ENCODE measurements at regions not wholly inside any gene's neighbourhood (a gene's known extent, or its start where the extent isn't known, plus 50 kb on each side); places are given as distances from the start of the nearest gene placed in this dataset.
A peak's percentile ranks its signal among the peaks of the same experiment; 100 is the strongest.
"Not testable (repeated sequence)": the region's sequence is repeated elsewhere in the genome, so short reads cannot be mapped to it uniquely, and the experiment has no call there.

DNA sequence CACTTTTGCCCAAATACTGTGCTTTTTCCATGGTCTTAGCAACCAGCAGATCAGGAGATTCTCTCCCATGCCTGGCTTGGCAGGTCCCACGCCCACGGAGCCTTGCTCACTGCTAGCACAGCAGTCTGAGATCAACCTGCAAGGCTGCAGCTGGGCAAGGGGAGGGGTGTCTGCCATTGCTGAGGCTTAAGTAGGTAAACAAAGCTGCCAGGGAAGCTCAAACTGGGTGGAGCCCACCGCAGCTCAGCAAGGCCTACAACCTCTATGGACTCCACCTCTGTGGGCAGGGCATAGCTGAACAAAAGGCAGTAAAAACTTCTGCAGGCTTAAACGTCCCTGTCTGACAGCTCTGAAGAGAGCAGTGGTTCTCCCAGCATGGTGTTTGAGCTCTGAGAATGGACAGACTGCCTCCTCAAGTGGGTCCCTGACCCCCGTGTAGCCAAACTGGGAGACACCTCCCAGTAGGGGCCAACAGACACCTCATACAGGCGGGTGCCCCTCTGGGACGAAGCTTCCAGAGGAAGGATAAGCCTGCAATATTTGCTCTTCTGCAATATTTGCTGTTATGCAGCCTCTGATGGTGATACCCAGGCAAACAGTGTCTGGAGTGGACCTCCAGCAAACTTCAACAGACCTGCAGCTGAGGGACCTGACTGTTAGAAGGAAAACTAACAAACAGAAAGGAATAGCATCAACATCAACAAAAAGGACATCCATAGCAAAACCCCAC is 132.8 kb upstream of the STARD13 start:
- not testable (repeated sequence) for DNase-seq

DNA sequence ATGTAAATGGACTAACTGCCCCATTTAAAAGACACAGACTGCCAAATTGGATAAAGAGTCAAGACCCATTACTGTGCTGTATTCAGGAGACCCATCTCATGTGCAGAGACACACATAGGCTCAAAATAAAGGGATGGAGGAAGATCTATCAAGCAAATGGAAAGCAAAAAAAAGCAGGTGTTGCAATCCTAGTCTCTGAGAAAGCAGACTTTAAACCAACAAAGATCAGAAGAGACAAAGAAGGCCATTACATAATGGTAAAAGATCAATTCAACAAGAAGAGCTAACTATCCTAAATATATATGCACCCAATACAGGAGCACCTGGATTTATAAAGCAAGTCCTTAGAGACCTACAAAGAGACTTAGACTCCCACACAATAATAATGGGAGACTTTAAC is 134.6 kb upstream of the STARD13 start:
- not testable (repeated sequence) for DNase-seq

DNA sequence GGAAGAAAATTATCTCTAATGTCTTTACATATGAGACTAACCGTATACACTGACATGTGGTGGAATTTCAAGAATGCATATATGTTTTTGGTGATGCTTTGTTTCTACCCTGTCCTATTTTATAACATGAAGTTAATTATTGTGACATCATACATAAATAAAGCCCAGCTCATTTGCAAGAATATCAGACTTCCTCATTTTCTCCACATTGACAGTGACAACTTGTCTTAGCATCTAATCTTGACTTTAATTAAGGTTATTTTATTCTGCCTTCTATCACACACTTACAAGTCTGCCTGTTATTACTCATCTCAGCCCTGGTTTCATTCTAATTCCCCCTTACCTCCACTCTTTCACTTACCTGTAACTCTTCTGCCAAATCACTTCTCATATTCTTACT is 140.6 kb upstream of the STARD13 start:
- peak; percentile 22 for DNase-seq

DNA sequence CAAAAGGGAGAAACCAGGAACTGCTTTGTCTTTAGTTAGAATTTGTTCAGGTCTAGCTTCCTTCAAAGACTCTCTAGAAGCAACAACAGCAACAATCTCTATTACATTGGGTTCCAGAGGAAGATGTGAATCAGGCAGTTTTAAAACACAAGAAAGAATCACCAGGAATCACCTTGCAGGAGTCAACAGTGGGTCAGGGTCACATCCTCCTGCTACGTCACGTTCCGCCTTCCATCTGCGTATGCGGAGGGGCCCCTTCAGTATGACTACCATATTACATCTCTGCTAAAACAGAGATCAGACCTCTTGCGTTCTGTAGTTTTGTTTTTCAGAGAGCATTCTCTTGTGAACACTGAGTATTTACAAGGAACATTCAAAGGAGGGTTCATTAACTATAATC is 147.8 kb upstream of the STARD13 start:
- DNase-seq = no peak

DNA sequence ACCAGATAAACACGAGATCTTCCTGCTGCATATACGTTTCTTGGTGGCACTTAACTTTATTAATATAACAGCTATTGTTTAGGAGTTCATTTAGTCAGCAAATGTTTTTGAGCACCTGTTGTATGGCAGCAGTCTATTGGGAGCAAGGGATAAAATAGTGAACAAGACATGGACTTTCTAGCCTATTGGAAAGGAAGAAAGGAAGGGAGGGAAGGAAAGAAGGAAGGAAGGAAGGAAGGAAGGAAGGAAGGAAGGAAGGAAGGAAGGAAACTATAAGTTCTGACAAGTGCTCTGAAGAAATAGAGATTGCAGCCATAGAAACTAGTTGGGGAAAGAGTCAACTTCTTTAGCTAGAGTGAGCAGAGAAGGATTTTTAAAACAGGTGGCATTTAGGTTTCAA is 149.1 kb upstream of the STARD13 start:
- no peak for DNase-seq

DNA sequence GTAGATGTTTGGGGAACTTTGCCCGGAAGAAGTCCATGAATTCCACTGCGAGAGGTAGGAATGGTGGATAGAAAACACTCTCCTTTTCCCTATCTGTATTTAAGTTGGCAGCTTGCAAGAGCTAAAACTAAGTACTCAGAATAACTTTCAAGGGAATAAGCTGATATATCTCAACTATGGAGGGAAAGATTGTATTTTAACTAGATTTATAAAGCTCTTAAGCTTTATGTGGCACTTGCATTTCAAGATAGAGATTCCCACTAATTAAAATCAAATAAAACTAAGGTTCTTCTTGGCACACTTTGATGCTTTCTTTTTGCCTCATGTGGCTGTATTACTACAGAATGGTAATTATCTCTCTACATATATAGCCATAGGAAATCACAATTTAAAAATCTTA is 149.7 kb upstream of the STARD13 start:
- DNase-seq = no peak

DNA sequence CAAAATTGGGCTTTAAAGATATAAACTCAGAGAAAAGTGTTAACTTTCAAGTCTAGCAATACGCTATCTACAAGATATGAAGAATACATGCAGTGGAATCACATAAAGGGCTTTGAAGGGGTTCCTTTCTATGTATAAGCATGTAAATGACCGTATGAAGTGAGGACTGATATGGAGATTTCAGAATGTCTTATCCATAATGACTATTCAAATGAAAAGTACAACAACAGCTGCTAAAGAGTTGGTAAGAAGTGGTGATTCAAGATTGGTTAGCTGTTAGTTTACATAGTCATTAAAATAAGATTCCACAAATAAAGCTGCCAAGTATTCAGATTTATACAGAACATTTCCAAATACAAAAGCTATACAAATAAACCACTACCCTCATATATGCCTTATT is 153.4 kb upstream of the STARD13 start:
- no peak for DNase-seq

DNA sequence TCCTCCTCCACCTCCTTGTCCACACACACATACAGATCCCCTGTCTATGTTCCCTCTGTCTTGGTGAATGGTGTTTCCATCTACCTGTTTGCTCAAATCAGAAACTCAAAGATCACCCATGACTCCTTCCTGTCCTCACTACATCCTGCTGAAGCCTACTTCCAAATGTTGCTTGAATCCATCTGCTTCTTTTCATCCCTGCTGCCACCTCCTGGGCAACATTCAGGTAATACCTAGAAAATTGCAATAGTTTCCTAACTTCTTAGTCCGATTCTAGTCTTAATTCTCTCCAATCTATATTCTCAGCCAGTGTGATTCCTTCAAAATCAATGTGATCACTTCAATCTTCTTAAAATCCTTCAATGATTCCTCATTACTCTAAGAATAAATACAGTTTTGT is 155.5 kb upstream of the STARD13 start:
- DNase-seq = peak; percentile 31

DNA sequence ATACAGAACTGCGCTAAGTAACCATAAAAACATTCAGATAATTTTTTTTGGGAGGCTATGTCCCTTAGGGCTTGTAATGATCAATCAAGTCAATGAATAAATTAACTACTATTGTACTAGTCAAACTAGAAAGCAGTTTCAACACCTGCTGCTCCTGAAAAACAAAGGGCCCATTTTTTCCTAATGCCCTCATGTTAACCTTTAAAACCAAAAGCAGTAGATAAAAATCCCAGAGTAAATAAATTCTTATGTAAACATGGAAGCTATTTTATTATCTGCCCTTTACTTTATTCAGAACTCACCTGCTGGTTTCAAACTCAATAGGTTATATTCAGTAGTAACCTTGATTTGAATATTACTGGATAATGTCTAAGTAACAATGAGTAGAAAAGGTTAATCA is 159.5 kb upstream of the STARD13 start:
- no peak for DNase-seq

DNA sequence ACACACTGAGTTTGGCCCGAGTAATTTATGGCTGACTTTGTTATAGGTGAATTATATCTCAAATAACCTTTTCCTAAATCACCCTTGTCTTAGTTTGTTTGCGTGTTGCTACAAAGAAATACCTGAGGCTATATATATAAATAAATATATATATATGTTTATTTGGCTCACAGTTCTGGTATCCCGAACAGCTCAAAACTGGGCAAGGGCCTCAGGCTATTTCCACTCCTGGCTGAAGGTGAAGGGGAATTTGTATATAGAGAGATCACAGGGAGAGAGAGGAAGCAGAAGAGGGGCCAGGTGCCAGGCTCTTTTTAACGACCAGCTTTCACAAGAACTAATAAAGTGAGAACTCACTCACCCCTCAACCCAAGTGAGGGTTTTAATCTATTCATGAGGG is 159.9 kb upstream of the STARD13 start:
- DNase-seq = no peak

DNA sequence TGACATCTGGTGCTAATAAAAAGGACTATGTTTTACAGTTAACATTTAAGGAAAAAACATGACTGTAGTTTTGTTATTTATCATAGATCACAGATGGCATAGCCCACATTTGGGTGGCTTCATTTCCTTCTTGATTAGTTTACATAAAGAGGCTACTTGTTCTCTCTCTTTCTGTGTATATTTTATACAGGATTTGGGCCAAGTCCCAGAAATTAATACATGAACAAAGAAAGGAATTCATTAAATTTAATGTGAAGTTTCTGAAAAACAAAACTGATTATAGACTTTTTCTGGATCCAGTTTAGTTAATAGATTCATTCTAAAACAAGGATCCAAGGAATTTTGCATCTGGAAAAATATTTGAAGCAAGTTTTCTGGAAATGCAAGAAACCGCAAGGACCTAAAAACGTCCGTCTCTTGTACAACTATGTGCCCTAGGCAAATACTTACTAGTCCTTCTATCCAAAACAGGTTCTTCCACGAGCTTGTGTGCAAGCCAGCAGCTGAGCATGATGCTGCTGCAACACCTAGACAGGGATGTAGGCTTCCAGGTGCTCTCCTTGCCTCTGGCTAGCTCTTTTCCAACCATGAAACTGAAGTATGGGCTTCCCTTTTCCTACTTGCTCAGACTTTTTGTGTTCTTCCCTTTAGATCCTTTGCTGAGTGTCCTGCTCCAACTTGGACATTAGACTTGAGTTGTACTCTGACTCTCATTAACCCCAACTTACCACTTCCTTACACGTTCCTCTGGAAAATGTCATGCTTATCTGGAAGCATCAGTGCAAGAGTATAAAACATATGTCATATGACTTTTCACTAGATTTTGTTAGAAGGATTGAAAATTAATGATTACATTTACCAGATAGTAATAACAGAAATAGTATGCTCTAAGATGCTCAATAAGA is 161.5 kb upstream of the STARD13 start:
- DNase-seq = no peak

DNA sequence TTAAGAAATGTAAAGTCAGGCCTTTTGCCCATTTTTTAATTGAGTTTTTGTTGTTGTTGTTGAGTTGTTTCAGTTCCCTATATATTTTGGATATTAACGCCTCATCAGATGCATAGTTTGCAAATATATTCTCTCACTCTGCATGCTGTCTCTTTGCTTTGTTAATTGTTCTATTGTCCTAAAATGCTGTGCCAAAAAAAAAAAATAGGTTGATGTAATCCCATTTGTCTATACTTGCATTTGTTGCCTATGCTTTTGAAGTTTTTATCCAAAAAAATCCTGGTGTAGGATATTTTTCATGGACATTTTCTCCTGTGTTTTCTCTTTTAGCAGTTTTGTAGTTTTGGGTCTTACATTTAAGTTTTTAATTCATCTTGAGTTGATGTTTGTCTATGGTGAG is 163.3 kb upstream of the STARD13 start:
- no peak for DNase-seq

DNA sequence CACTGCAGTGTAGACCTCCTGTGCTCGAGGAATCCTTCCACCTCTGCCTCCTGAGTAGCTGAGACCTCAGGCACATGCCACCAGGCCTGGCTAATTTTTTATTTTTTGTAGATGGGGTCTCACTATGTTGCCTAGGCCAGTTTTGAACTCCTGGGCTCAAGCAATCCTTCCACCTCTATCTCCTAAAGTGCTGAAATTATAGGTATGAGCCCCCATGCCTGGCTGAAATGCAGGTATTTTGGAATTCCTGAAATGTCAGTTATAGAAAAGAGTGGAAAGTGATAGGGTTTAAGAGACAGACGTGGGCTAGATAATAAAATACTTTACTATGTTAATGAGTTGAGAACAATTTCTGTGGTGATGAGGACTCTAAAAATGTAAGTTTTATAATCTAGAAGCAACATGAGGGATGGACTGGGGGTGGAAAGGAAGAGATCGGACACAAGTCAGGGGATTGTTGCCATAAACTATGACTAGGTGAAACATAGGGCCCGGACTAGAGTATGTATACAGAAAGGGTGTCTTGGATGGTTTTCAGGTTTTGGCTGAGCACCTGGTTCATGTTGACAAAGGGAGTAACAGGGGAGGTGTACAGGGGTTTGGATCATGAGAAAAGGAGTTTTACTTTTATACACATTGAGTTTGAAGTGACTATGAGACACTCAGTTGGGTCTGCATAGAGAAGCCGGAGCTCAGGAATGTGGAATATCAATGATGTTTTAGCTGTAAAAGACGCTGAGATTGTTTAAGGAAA is 165.6 kb upstream of the STARD13 start:
- no peak for DNase-seq

DNA sequence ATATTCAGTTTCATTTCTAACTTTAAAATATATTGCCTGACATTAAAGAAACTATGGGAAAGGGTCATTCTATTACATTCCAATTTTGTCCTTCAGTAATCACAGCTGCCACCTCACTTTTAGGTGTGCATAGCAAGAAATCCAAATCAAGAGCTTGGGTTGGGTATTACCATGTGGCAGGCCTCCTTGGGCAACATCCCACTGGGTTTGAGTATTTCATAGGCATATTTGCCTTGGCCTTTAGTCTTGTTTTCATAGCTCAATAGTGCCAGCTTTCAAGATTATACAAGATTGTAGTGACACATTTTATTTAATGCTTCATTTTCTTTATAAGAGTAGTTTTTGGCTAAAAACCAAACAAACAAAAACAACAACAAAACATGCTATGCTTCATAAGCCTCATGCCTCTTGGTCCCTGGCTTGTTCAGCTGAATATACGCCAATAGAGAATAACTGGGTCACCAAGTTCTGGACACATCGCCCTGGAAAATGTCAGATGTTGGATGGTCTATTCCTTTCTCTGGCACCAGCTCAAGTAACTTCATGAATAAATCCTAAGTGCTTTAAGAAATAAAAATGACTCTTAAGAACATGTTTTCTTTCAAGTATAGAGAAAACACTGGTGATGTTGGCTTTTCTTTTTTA is 167.4 kb upstream of the STARD13 start:
- no peak for DNase-seq

DNA sequence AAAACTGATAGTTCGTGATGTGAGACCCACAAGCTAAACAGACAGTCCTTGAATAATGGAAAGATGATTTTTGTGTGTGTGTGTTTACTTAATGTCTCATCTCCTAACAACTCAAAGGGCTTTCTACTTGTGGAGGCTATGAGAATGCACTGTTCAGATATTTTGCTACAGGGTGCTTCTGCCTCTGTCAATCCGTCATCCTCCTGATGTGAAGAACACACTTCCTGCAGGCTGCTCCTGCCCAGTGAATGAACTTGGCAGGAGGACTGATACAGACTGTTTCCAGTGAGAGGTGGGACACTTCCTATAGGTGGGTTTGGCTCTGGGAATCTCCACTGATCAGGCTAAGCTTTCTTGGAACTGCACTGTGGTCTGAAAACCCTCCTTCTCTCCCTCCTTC is 168.4 kb upstream of the STARD13 start:
- DNase-seq = no peak

DNA sequence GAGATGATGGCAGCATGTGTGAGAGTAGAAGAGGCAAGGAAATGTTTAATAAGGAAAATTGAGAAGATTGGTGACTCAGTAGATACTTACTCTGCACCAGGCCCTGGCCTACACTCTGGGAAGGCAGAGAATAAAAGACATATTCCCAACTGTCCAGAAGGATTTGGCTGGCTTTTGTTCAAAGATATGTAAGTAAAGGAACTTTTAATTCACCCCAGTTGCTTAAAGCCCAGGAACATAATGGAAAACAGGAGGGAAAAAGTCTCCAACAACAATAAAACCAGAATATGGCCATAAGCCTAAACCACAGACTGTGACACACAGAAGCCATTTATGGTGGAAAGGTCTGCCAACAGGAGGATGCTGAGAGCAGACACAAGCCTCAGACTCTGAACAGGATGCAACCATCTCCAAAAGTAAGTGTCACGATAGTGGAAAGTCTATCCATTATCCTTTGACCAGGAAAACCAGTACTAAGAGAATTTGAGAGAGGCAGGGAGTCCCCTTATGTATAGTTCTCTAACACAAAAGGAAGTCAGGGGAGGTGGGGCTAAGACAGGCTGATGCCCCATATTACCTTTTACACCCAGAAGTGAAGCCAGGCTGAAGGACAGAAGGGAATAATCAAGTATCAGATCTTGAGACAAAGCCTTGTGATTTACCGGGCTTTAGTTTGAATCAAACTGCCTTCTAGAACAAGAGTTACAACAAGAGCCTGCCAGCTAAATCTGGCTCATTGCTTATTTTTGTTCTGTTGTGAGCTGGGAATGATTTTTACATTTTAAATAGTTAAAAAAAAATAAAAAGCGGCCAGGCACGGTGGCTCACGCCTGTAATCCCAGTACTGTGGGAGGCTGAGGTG is 169.5 kb upstream of the STARD13 start:
- no peak for DNase-seq

DNA sequence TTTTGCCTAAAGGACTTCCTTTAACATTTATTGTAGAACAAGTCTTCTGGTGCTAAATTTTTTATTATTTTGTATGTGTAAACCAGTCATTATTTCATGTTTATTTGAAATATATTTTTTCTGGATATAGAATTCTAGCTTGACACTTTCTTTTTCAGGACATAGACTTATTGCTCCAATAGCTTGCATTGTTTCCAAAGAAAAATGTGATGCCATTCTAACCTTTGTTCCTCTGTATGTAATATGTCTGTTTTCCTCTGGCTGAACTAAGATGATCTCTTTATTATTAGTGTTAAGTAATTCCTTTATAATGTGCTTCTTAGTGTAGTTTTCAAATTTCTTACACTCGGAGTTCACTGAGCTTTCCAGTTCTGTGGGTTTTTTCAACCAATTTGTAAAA is 174.1 kb upstream of the STARD13 start:
- DNase-seq = no peak

DNA sequence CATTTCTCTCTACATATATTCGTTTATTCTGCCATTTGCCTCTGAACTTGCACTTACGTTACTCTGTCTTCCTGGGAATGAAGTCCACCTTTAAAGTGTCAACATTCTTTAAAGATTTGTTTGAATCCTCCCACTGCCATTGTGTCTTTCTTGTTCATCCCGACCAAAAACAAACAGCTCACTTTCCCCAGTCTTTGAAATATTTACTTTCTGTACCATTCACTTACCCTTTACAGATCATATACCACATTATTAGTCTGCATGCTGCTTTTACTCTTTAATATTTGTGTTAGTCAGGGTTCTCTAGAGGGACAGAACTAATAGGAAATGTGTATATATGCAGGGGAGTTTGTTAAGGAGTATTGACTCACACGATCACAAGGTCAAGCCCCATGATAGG is 176.6 kb upstream of the STARD13 start:
- no peak for DNase-seq

DNA sequence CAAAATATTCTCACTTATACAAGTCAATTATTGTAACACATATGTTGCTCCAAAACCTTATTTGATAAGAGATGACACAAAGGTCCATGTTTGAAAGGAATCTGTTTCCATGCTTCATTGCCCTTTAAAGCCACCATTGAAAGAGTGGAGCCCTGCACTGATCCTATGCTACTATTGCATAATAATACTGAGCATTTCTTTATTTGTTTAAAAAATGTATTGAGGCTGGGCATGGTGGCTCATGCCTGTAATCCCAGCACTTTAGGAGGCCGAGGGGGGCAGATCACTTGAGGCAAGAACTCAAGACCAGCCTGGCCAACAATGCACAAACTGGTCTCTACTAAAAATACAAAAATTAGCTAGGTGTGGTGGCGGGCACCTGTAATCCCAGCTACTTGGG is 178.8 kb upstream of the STARD13 start:
- DNase-seq = no peak

DNA sequence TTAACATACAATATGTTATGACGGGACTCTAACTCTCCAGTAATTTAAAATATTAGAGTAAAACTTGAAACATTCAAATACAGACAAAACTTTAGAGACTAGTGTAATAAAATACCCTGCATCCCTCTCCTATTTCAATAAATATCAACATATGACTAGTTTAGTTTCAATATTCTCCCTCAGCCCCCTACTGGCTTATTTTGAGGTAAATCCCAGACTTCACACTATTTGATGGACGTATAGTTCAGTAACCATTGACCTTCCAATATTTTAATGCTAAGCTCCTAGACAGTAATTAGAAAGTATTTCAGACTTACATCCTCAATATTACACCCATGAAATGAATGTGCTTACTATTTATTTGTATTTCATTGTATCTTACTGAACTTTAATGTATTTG is 180.7 kb upstream of the STARD13 start:
- no peak for DNase-seq

DNA sequence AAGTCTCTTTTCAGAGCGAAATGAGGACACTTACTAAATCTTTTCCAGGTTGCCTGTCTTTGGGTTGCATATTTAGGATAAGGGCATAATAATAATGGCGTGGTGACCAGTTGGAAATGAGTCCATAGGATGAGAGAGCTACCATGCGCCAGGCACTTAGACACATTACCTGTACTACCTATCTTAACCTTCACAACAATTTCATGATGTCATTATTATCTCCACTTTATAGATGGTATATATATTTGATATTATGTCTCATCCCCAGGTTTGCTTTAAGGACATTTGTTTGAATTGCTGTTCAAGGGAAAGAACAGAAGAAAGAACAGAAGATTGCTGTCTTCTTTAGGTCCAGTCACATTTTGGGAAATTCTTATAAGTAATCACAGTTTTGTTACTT is 182.0 kb upstream of the STARD13 start:
- no peak for DNase-seq

DNA sequence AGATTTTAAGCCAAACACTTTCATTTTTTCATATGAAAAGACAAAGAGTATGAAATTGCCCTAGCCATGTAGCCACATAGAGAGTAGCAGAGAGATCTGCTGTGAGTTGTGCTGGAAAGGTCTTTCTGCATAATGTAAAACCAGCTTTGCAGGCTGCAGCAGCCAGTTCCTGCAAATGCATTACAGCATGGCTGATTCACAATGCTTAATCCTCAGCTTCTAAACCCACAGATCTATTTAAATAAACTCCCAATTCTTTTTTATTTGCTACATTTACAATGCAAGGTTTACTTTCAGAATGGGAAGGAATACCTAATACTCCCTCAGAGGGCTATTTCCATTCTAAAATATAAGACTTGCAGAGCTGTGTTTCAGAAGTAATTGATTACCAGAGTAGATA is 185.6 kb upstream of the STARD13 start:
- no peak for DNase-seq
